ENCODE measurements at regions not wholly inside any gene's neighbourhood (a gene's known extent, or its start where the extent isn't known, plus 50 kb on each side); places are given as distances from the start of the nearest gene placed in this dataset.

- H3K4me3 ChIP-seq (ENCODE audit: insufficient read depth, low read depth, low read length), result peak overlapping the region; percentile 40
- H3K36me3 ChIP-seq (ENCODE audit: control insufficient read depth, insufficient read depth, low read length), result no peaks in the 10 kb centered on the region
- H3K9me3 ChIP-seq (ENCODE audit: control insufficient read depth, low read length), result no peaks in the 10 kb centered on the region
- no peak overlapping the region for H3K27ac ChIP-seq (ENCODE audit: insufficient read depth, low read depth, low read length, poor library complexity, severe bottlenecking)
- no peaks in the 10 kb centered on the region for H3K4me1 ChIP-seq (ENCODE audit: control insufficient read depth, insufficient read depth, low read length)
- H3K27me3 ChIP-seq (ENCODE audit: control insufficient read depth, insufficient read depth, low read length, poor library complexity, severe bottlenecking), result peaks cover 19% of the 10 kb centered on the region
- WGBS, 2 experiments, result 9 to 12% methylated on average over 41 to 42 of the region's 42 CpGs
Measured at GRCh38 chr9:89234205-89235067, 55.8 kb upstream of the SHC3 start.

- Histone ChIP-seq H3K36me3 (ENCODE audit: control insufficient read depth, insufficient read depth, low read length) (no peaks in the 10 kb centered on the region), H3K27me3 (ENCODE audit: control insufficient read depth, insufficient read depth, low read length, poor library complexity, severe bottlenecking) (peaks cover 19% of the 10 kb centered on the region), H3K9me3 (ENCODE audit: control insufficient read depth, low read length) (no peaks in the 10 kb centered on the region), H3K27ac (ENCODE audit: insufficient read depth, low read depth, low read length, poor library complexity, severe bottlenecking) (no peak overlapping the region), H3K4me3 (ENCODE audit: insufficient read depth, low read depth, low read length) (no peak overlapping the region), H3K4me1 (ENCODE audit: control insufficient read depth, insufficient read depth, low read length) (no peaks in the 10 kb centered on the region)
- 54 to 60% methylated on average over 6 of the region's 6 CpGs for WGBS, 2 experiments
Measured at GRCh38 chr9:89236955-89237573, 58.4 kb upstream of the SHC3 start.

GRCh38 chr9:89238424-89238823 lies 59.8 kb upstream of the SHC3 start:
- H3K36me3 ChIP-seq (ENCODE audit: control insufficient read depth, insufficient read depth, low read length), result no peaks in the 10 kb centered on the region
- H3K4me3 ChIP-seq (ENCODE audit: insufficient read depth, low read depth, low read length), result no peak overlapping the region
- WGBS, 2 experiments, result 100% methylated on average over 1 of the region's 3 CpGs; no CpG with 5 or more reads in 1 of the 2 experiments
- H3K27ac ChIP-seq (ENCODE audit: insufficient read depth, low read depth, low read length, poor library complexity, severe bottlenecking), result no peak overlapping the region
- H3K4me1 ChIP-seq (ENCODE audit: control insufficient read depth, insufficient read depth, low read length), result no peaks in the 10 kb centered on the region
- no peaks in the 10 kb centered on the region for H3K9me3 ChIP-seq (ENCODE audit: control insufficient read depth, low read length)
- peaks cover 19% of the 10 kb centered on the region for H3K27me3 ChIP-seq (ENCODE audit: control insufficient read depth, insufficient read depth, low read length, poor library complexity, severe bottlenecking)

GRCh38 chr9:89243296-89244061 lies 64.9 kb upstream of the SHC3 start:
- Histone ChIP-seq H3K27ac (ENCODE audit: insufficient read depth, low read depth, low read length, poor library complexity, severe bottlenecking) (no peak overlapping the region), H3K4me1 (ENCODE audit: control insufficient read depth, insufficient read depth, low read length) (peaks cover 10% of the 10 kb centered on the region), H3K36me3 (ENCODE audit: control insufficient read depth, insufficient read depth, low read length) (no peaks in the 10 kb centered on the region), H3K4me3 (ENCODE audit: insufficient read depth, low read depth, low read length) (no peak overlapping the region), H3K27me3 (ENCODE audit: control insufficient read depth, insufficient read depth, low read length, poor library complexity, severe bottlenecking) (no peaks in the 10 kb centered on the region), H3K9me3 (ENCODE audit: control insufficient read depth, low read length) (no peaks in the 10 kb centered on the region)
- WGBS, 2 experiments, result 93 to 96% methylated on average over 8 of the region's 8 CpGs

GRCh38 chr9:89246840-89247239 lies 64.2 kb upstream of the CKS2 start:
- whole genome bisulfite sequencing, 2 experiments, result 52 to 60% methylated on average over 5 of the region's 5 CpGs
- Histone ChIP-seq H3K36me3 (ENCODE audit: control insufficient read depth, insufficient read depth, low read length) (no peaks in the 10 kb centered on the region), H3K4me1 (ENCODE audit: control insufficient read depth, insufficient read depth, low read length) (peaks cover 10% of the 10 kb centered on the region), H3K4me3 (ENCODE audit: insufficient read depth, low read depth, low read length) (no peak overlapping the region), H3K9me3 (ENCODE audit: control insufficient read depth, low read length) (no peaks in the 10 kb centered on the region), H3K27ac (ENCODE audit: insufficient read depth, low read depth, low read length, poor library complexity, severe bottlenecking) (no peak overlapping the region), H3K27me3 (ENCODE audit: control insufficient read depth, insufficient read depth, low read length, poor library complexity, severe bottlenecking) (no peaks in the 10 kb centered on the region)

- no peak overlapping the region for H3K4me3 ChIP-seq (ENCODE audit: insufficient read depth, low read depth, low read length)
- 40 to 41% methylated on average over 4 of the region's 4 CpGs for WGBS, 2 experiments
- no peaks in the 10 kb centered on the region for H3K36me3 ChIP-seq (ENCODE audit: control insufficient read depth, insufficient read depth, low read length)
- no peaks in the 10 kb centered on the region for H3K27me3 ChIP-seq (ENCODE audit: control insufficient read depth, insufficient read depth, low read length, poor library complexity, severe bottlenecking)
- peaks cover 10% of the 10 kb centered on the region for H3K4me1 ChIP-seq (ENCODE audit: control insufficient read depth, insufficient read depth, low read length)
- no peaks in the 10 kb centered on the region for H3K9me3 ChIP-seq (ENCODE audit: control insufficient read depth, low read length)
- no peak overlapping the region for H3K27ac ChIP-seq (ENCODE audit: insufficient read depth, low read depth, low read length, poor library complexity, severe bottlenecking)
Measured at GRCh38 chr9:89247431-89248353, 63.3 kb upstream of the CKS2 start.

GRCh38 chr9:89249001-89249400 lies 62.0 kb upstream of the CKS2 start:
- Histone ChIP-seq H3K36me3 (ENCODE audit: control insufficient read depth, insufficient read depth, low read length) (no peaks in the 10 kb centered on the region), H3K9me3 (ENCODE audit: control insufficient read depth, low read length) (no peaks in the 10 kb centered on the region), H3K4me3 (ENCODE audit: insufficient read depth, low read depth, low read length) (no peak overlapping the region), H3K4me1 (ENCODE audit: control insufficient read depth, insufficient read depth, low read length) (peaks cover 10% of the 10 kb centered on the region), H3K27me3 (ENCODE audit: control insufficient read depth, insufficient read depth, low read length, poor library complexity, severe bottlenecking) (no peaks in the 10 kb centered on the region), H3K27ac (ENCODE audit: insufficient read depth, low read depth, low read length, poor library complexity, severe bottlenecking) (no peak overlapping the region)
- 93 to 94% methylated on average over 3 of the region's 3 CpGs for WGBS, 2 experiments

GRCh38 chr9:89252651-89253267 lies 58.2 kb upstream of the CKS2 start:
- H3K27ac ChIP-seq (ENCODE audit: insufficient read depth, low read depth, low read length, poor library complexity, severe bottlenecking), result no peak overlapping the region
- H3K4me1 ChIP-seq (ENCODE audit: control insufficient read depth, insufficient read depth, low read length), result no peaks in the 10 kb centered on the region
- H3K4me3 ChIP-seq (ENCODE audit: insufficient read depth, low read depth, low read length), result no peak overlapping the region
- 94% methylated on average over 6 to 8 of the region's 8 CpGs for WGBS, 2 experiments
- H3K9me3 ChIP-seq (ENCODE audit: control insufficient read depth, low read length), result no peaks in the 10 kb centered on the region
- no peaks in the 10 kb centered on the region for H3K36me3 ChIP-seq (ENCODE audit: control insufficient read depth, insufficient read depth, low read length)
- H3K27me3 ChIP-seq (ENCODE audit: control insufficient read depth, insufficient read depth, low read length, poor library complexity, severe bottlenecking), result no peaks in the 10 kb centered on the region

GRCh38 chr9:89254058-89254772 lies 56.8 kb upstream of the CKS2 start:
- Histone ChIP-seq H3K4me3 (ENCODE audit: insufficient read depth, low read depth, low read length) (no peak overlapping the region), H3K36me3 (ENCODE audit: control insufficient read depth, insufficient read depth, low read length) (no peaks in the 10 kb centered on the region), H3K4me1 (ENCODE audit: control insufficient read depth, insufficient read depth, low read length) (no peaks in the 10 kb centered on the region), H3K27ac (ENCODE audit: insufficient read depth, low read depth, low read length, poor library complexity, severe bottlenecking) (no peak overlapping the region), H3K27me3 (ENCODE audit: control insufficient read depth, insufficient read depth, low read length, poor library complexity, severe bottlenecking) (no peaks in the 10 kb centered on the region), H3K9me3 (ENCODE audit: control insufficient read depth, low read length) (no peaks in the 10 kb centered on the region)
- 84 to 88% methylated on average over 14 of the region's 14 CpGs for WGBS, 2 experiments
